K562 (cell line): ENCODE measurements at regions not wholly inside any gene's neighbourhood (a gene's known extent, or its start where the extent isn't known, plus 50 kb on each side); places are given as distances from the start of the nearest gene placed in this dataset.

Source experiments
- ATAC-seq: fragments of 200-7000 bp; cut with Tn5 transposase; 3 replicates; pipeline ENCODE4 v1.9.1; 2020; ENCODE audit warnings: moderate library complexity
- BruUV-seq: library from RNA; stranded (reverse); fragments of 400-500 nt; replicated peaks from 2 replicates; lab custom pipeline; 2021; lab: Mats Ljungman, UMichigan
- CTCF ChIA-PET: fragments of 300-600 bp; formaldehyde crosslinking; extraction: SDS; loops from one replicate; lab custom pipeline; 2021; ENCODE audit warnings: low intra/inter-chr PET ratio; lab: Yijun Ruan, JAX
- POLR2A ChIA-PET: fragments of 300-600, 350-650 bp; sonication (Branson Sonifier 250); formaldehyde crosslinking; extraction: SDS; loops from one replicate; lab custom pipeline; 2021; ENCODE audit warnings: antibody characterized with exemption, inconsistent platforms; lab: Yijun Ruan, JAX
- DNase-seq, 4 experiments: peaks; one replicate each; pipeline versions ENCODE4 v3.0.0 to v3.0.0-alpha.2; 2011 to 2018; ENCODE audit warnings: low spot score in 3 of 4, mixed read lengths in 3 of 4; ENCODE audit errors: extremely low read depth in 1 of 4
- FAIRE-seq: peaks from 2 replicates; lab custom pipeline; 2011; peaks lifted over from hg19 to GRCh38; lab: Jason Lieb, UNC
- H2AFZ ChIP-seq: 2 replicates; pipeline ENCODE4 v1.6.0; 2011; ENCODE audit warnings: low read depth, low read length, control low read depth, inconsistent platforms
- H3K27ac ChIP-seq: fragments of 200-600 bp; 3 replicates; pipeline ENCODE4 v1.8.0; 2011; ENCODE audit warnings: low read depth, mild to moderate bottlenecking, control low read depth, inconsistent platforms, low read length, moderate library complexity, mixed read lengths; ENCODE audit errors: extremely low read depth
- H3K27me3 ChIP-seq, 2 experiments: fragments of 300-600 bp in 1 of 2; 2 replicates in 1 of 2; 3 replicates in 1 of 2; pipeline versions ENCODE4 v1.6.0 to v1.8.0; 2011; ENCODE audit warnings: inconsistent platforms in 2 of 2, low read length in 2 of 2, mild to moderate bottlenecking in 1 of 2, mixed read lengths in 1 of 2, moderate library complexity in 1 of 2; ENCODE audit not compliant: control insufficient read depth in 2 of 2, insufficient read depth in 2 of 2
- H3K36me3 ChIP-seq: fragments of 300-600 bp; 3 replicates; pipeline ENCODE4 v1.8.0; 2011; ENCODE audit warnings: mild to moderate bottlenecking, low read length, inconsistent platforms; ENCODE audit not compliant: control insufficient read depth, insufficient read depth
- H3K4me1 ChIP-seq, 2 experiments: fragments of 200-600 bp in 1 of 2; replicated peaks in 1 of 2; 2 replicates in 1 of 2; 3 replicates in 1 of 2; pipeline versions ENCODE4 v1.5.1 to v1.8.0; 2011; ENCODE audit warnings: inconsistent platforms in 2 of 2, low read length in 2 of 2, mild to moderate bottlenecking in 1 of 2, mixed read lengths in 1 of 2, moderate library complexity in 1 of 2; ENCODE audit not compliant: control insufficient read depth in 2 of 2, insufficient read depth in 2 of 2
- H3K4me2 ChIP-seq: 2 replicates; pipeline ENCODE4 v1.6.1; 2011; ENCODE audit warnings: low read length, control low read depth, inconsistent platforms, mixed read lengths; ENCODE audit not compliant: insufficient read depth
- H3K4me3 ChIP-seq: fragments of 200-600 bp; sonication (generic), shearing (Covaris generic); 2 replicates; pipeline ENCODE4 v1.5.1; 2016; ENCODE audit warnings: control low read depth, inconsistent platforms
- H3K79me2 ChIP-seq: fragments of 200-600 bp; 3 replicates; pipeline ENCODE4 v1.8.0; 2011; ENCODE audit warnings: low read length, inconsistent platforms; ENCODE audit not compliant: control insufficient read depth, insufficient read depth
- H3K9ac ChIP-seq, 2 experiments: 2 replicates each; pipeline versions ENCODE4 v1.6.0 to v1.6.1; 2011; ENCODE audit warnings: low read depth in 2 of 2, low read length in 2 of 2, control low read depth in 1 of 2, inconsistent platforms in 1 of 2, mild to moderate bottlenecking in 1 of 2, mixed read lengths in 1 of 2; ENCODE audit not compliant: insufficient read depth in 1 of 2
- H3K9me1 ChIP-seq: one replicate; pipeline ENCODE4 v1.6.0; 2011; ENCODE audit warnings: inconsistent platforms, mild to moderate bottlenecking, low read length, moderate library complexity; ENCODE audit not compliant: control insufficient read depth, insufficient read depth
- H3K9me3 ChIP-seq: replicated peaks from 2 replicates; pipeline ENCODE4 v1.5.1; 2011; ENCODE audit warnings: low read depth, low read length, inconsistent platforms; ENCODE audit not compliant: control insufficient read depth, insufficient read depth
- H4K20me1 ChIP-seq: replicated peaks from 2 replicates; pipeline ENCODE4 v1.6.1; 2011; ENCODE audit warnings: low read length, inconsistent platforms, mixed read lengths; ENCODE audit not compliant: control insufficient read depth, insufficient read depth
- FIP1L1 ChIP-seq: fragments of 200-400 bp; formaldehyde crosslinking; IDR thresholded peaks from 2 replicates; pipeline ENCODE4 v1.6.1; 2018; ENCODE audit warnings: mild to moderate bottlenecking, low read depth, low read length; ENCODE audit not compliant: poor library complexity, severe bottlenecking
- WGBS: fragments of 100-300 bp; shearing (Covaris generic); methylation state at CpG from one replicate; pipeline ENCODE4 v1.1.6; 2016; ENCODE audit warnings: low coverage, mixed read lengths; ENCODE audit not compliant: insufficient coverage; ENCODE audit errors: missing lambda C conversion rate; 5-methylcytosine and 5-hydroxymethylcytosine counted together
- in situ Hi-C: fragments of 300-500 bp; cut with MboI; formaldehyde crosslinking; loops from 4 replicates; pipeline ENCODE4 v1.15.0; 2018; ENCODE audit warnings: inconsistent platforms, mixed read lengths
- intact Hi-C: fragments of 100-400 bp; cut with micrococcal nuclease; formaldehyde crosslinking; loops from 2 replicates; pipeline ENCODE4 v1.14.2; 2022
- TF ChIP-seq, protein P1 (sequence below), 2 experiments: IDR thresholded peaks in 1 of 2; conservative IDR thresholded peaks in 1 of 2; 2 replicates each; pipeline ENCODE4 v1.6.1; 2016; ENCODE audit warnings: low read depth in 2 of 2, mild to moderate bottlenecking in 1 of 2, missing compliant biosample characterization in 1 of 2, missing genetic modification characterization in 1 of 2, moderate library complexity in 1 of 2

DNA sequence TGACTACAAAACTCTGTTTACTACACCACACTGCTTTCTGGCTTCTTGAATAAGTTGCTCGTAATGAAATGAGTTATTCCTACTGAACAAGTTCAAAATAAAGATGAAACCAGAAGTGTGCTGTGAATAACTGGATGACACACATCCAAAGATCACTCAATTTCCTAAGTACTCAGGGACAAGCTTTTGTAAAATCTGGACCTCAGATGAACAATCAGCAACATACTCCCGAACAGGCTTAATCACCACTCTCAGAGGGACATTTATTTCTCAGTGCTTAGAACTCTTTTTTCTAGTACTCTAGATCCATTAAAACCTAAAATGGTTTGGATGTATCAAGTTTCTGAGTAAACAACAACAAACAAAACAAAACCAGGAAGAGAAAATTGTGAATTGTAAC is 61.5 kb upstream of the EXOC1L start:
- H3K27me3 ChIP-seq: no peaks in the 10 kb centered on the region
- CTCF ChIA-PET: no interaction called here
- intact Hi-C loops (no loop called here), in situ Hi-C loops (no loop called here)
- no TSS peak for BruUV-seq
- WGBS: 62% methylated on average over 2 of the region's 2 CpGs
- no peaks in the 10 kb centered on the region for H3K79me2 ChIP-seq
- peak; percentile 18 for ATAC-seq
- POLR2A ChIA-PET: no interaction called here
- no peak for FAIRE-seq
- peak overlapping the region; percentile 81 for H2AFZ ChIP-seq
- DNase-seq: no peak
- H3K4me1 ChIP-seq: peaks cover 0 to 2% of the 10 kb centered on the region in 2 experiments; a peak in 2 of 5 replicates
- H3K4me2 ChIP-seq: no peak overlapping the region
- no peaks in the 10 kb centered on the region for H3K9me1 ChIP-seq
- no peaks in the 10 kb centered on the region for H3K9me3 ChIP-seq
- H3K9ac ChIP-seq: no peak overlapping the region
- TF ChIP-seq, protein P1, sequence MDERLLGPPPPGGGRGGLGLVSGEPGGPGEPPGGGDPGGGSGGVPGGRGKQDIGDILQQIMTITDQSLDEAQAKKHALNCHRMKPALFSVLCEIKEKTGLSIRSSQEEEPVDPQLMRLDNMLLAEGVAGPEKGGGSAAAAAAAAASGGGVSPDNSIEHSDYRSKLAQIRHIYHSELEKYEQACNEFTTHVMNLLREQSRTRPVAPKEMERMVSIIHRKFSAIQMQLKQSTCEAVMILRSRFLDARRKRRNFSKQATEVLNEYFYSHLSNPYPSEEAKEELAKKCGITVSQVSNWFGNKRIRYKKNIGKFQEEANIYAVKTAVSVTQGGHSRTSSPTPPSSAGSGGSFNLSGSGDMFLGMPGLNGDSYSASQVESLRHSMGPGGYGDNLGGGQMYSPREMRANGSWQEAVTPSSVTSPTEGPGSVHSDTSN (CRISPR knock-in tag; IDR thresholded peaks at IDR 0.05; ENCODE audit: low read depth): no peak
- TF ChIP-seq, protein P1 (tag; conservative IDR thresholded peaks at IDR 0.05; ENCODE audit: low read depth): 0 out of 2 replicates have a peak, but pooled peaks have one; percentile 31
- no peak for TF ChIP-seq FIP1L1
- TF ChIP-seq, all 486 proteins: peak for 1
- no peaks in the 10 kb centered on the region for H4K20me1 ChIP-seq
- no peak overlapping the region for H3K4me3 ChIP-seq
- H3K36me3 ChIP-seq: no peaks in the 10 kb centered on the region
- no peak overlapping the region; the same call in 2 of the 3 replicates for H3K27ac ChIP-seq
